22Rv1 (cell line): ENCODE measurements at regions not wholly inside any gene's neighbourhood (a gene's known extent, or its start where the extent isn't known, plus 50 kb on each side); places are given as distances from the start of the nearest gene placed in this dataset.

Source experiments
- H3K27ac ChIP-seq: fragments of 450-650 bp; 2 replicates; pipeline ENCODE4 v1.5.1; 2017
- ZFX ChIP-seq: fragments of 450-650 bp; IDR thresholded peaks from 2 replicates; pipeline ENCODE4 v1.6.1; 2017; ENCODE audit warnings: antibody characterized with exemption, borderline replicate concordance
- TF ChIP-seq, protein P1 (sequence below): fragments of 450-650 bp; IDR thresholded peaks from 2 replicates; pipeline ENCODE4 v1.5.1; 2017; ENCODE audit warnings: mild to moderate bottlenecking

DNA sequence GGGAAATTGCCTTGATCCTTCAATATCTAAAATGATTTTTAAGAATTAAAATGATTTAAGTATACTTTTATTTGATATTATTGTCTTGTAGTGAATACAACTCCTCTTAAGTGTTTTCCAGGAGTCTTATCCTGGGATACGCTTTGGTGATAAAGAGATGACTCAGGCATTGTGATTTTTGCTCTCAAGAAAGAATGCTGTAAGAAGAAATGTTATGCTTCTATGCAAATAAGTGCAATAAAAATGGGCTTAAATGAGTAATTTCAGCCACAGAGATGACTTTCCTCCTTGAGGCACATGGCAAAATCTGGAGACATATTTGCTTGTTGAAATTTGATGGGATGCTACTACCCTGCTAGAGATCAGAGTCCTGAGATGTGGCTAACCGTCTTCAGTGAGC lies 358.6 kb upstream of the BCHE start:
- H3K27ac ChIP-seq = no peak overlapping the region
- TF ChIP-seq ZFX = no peak
- TF ChIP-seq, protein P1, sequence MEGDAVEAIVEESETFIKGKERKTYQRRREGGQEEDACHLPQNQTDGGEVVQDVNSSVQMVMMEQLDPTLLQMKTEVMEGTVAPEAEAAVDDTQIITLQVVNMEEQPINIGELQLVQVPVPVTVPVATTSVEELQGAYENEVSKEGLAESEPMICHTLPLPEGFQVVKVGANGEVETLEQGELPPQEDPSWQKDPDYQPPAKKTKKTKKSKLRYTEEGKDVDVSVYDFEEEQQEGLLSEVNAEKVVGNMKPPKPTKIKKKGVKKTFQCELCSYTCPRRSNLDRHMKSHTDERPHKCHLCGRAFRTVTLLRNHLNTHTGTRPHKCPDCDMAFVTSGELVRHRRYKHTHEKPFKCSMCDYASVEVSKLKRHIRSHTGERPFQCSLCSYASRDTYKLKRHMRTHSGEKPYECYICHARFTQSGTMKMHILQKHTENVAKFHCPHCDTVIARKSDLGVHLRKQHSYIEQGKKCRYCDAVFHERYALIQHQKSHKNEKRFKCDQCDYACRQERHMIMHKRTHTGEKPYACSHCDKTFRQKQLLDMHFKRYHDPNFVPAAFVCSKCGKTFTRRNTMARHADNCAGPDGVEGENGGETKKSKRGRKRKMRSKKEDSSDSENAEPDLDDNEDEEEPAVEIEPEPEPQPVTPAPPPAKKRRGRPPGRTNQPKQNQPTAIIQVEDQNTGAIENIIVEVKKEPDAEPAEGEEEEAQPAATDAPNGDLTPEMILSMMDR = no peak

DNA sequence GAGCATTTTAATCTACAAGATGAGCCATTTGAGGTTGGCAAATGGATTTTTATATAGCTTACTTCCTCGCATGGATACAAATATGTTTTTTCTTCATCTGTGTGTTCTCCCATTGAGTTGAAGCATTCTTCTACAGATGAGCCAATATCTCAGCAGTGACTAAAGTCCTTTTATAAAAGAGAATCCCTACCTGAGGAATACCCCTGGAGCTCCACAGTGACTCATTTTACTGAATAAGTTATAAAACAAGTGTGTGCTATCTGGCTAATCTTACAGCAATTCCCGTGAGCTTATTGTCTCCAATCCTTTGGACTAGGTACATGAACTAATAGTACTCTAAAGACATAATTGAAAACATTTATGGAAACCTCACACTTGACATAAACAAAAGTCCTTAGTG lies 354.2 kb upstream of the BCHE start:
- no peak overlapping the region for H3K27ac ChIP-seq
- TF ChIP-seq ZFX = no peak
- TF ChIP-seq, protein P1 = no peak

DNA sequence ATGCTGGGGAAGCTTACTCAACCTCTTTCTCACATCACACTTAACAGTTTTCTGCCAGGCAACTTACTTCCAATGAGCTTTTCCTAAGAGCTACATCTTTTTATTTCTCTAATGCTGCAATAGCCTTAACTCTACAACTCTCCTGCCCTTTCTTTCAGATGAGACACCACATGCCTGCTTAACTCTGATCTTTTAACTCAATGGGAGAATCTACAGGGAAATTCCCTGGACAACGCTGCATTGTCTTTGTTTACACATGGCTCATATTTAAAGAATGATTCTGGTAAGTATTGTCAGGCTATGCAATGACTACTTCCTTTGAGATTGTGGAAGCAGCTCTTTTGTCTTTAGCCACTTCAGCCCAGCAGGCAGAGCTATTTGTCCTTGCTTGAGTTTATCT lies 353.1 kb upstream of the BCHE start:
- no peak overlapping the region for H3K27ac ChIP-seq
- TF ChIP-seq, protein P1 = no peak
- no peak for TF ChIP-seq ZFX

DNA sequence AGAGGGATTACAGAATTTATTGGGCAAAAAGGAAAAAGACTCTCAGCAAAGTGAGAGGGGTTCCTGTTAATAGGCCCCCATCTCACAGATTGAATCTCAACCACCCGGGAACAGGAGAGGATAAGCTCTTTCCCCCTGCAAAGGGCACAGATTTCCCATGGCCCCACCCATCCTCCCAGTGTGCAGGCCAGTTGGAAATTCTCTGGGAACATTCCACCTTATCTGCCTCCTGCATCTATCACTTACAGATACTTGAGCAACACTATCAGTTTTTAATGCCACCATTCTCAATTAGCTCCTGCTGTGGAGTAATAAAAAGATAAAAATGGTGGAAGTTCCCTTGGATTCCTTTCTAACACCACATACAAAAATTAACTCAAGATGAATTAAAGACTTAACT lies 350.0 kb upstream of the BCHE start:
- no peak for TF ChIP-seq ZFX
- TF ChIP-seq, protein P1 = no peak
- no peak overlapping the region for H3K27ac ChIP-seq

DNA sequence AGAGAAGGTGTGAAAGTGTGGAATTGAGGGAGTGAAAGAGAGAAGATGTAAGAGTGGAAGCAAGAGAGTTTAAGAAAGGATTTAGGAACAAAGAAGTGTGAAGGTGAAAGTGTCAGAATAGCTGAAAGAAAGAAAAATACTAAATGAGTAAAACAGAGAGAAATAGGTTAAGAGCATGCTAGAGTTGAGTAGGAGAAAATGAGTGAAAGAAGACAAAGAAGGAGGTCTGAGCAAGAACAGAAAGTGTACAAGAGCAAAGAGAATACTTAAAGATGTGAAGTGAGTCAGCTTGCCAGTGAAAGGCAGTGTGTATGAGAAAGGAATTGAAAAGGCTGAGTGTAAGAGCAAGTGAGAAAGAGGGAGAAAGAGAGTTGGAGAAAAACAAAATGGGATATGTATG lies 348.8 kb upstream of the BCHE start:
- no peak for TF ChIP-seq ZFX
- TF ChIP-seq, protein P1 = no peak

DNA sequence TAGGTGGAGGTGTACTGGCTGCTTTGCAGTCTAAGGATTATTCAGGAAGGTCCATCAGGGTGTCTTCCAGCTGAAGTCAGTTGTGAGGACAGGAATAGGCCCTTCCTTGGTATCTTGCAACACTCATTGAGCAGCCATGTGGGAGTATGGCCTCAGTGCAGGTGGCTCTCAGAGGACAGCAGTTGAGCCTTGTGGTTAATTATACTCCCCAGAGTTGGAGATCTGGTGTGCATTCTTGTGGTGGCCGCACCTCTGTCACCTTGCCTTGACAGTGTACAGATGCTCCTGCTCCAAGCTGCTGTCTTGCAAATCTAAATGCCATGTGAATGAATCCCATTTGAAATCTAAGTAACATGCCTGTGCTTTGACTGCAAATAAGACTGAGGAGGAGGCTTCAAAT lies 339.9 kb upstream of the BCHE start:
- H3K27ac ChIP-seq = no peak overlapping the region
- TF ChIP-seq ZFX = no peak
- TF ChIP-seq, protein P1 = no peak

More for the DNA sequence above, 348.8 kb upstream of the BCHE start:
- no peak overlapping the region for H3K27ac ChIP-seq

DNA sequence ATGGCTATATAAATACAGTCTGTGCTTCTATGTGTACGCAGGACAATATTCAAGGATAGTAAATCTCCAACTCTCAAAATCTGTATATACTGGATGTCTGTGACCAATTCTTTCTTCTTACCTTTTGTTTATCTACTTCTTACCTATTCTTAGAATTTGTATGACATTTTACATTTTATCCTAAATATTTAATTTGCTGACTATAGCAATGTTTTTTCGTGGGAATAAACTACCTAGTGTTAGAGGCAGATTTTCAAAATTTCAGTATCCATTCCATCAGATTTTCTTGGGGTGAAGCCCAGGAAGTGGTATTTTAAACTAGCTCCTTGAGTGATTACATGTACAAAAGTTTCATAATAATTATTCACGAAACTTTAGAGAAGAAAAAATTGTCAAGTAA lies 334.5 kb upstream of the BCHE start:
- TF ChIP-seq, protein P1 = no peak
- no peak for TF ChIP-seq ZFX
- H3K27ac ChIP-seq = no peak overlapping the region
